ENCODE measurements at regions not wholly inside any gene's neighbourhood (a gene's known extent, or its start where the extent isn't known, plus 50 kb on each side); places are given as distances from the start of the nearest gene placed in this dataset.

DNA sequence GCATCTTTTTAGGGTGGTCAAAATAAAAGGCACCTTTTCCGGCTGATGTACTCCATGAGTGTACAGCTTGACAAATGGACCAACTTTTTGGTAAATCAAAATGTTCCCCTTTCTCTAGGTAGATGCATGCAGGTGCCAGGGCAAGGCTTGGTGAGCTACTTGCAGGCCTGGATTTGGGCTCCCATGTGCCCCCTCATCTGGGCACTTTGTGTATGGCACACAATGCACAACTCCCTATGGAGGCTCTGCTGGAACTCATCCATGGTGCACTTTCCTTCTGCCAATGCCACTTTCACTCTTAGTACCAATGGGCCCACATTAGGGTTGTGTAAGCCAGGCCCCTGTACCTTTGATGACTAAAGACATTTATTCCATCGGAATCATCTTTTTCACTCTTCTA is 300.8 kb downstream of the SDHAF3 start:
- Histone ChIP-seq H4K20me1 (ENCODE audit: control insufficient read depth, insufficient read depth) (no peaks in the 10 kb centered on the region), H3K4me1 (ENCODE audit: control insufficient read depth, insufficient read depth, low read length) (no peaks in the 10 kb centered on the region), H3K79me2 (ENCODE audit: control insufficient read depth, insufficient read depth, low read length) (no peaks in the 10 kb centered on the region), H2AFZ (ENCODE audit: control insufficient read depth, low read depth, low read length) (no peak overlapping the region), H3K27me3 (replicated peaks in 1 of 2; ENCODE audit: control insufficient read depth in 2 of 2, insufficient read depth in 2 of 2, low read length in 1 of 2) (no peaks in the 10 kb centered on the region), H3K36me3 (ENCODE audit: control insufficient read depth in 2 of 2, insufficient read depth in 2 of 2, low read length in 1 of 2) (no peaks in the 10 kb centered on the region), H3K4me2 (ENCODE audit: control insufficient read depth, insufficient read depth) (no peak overlapping the region), H3K4me3 (no peak overlapping the region), H3K9me3 (replicated peaks; ENCODE audit: control insufficient read depth, insufficient read depth, low read length) (no peaks in the 10 kb centered on the region), H3K27ac (ENCODE audit: control insufficient read depth, insufficient read depth) (no peak overlapping the region), H3K9ac (ENCODE audit: control insufficient read depth, insufficient read depth, low read length) (no peak overlapping the region)
- CTCF ChIA-PET = interaction anchor here (0.9 kb wide), 1 partner anchor 270 kb away, joined by 3 read pairs; no protein-coding TSS in a partner anchor
- no TSS peak for BruUV-seq (replicated peaks)
- WGBS (ENCODE audit: insufficient coverage, insufficient replicate concordance, low lambda C conversion rate, missing lambda C conversion rate) = 64% methylated on average over 2 of the region's 2 CpGs
- DNase-seq (ENCODE audit: low read depth, low spot score) (no peak), ATAC-seq (peak; percentile 46; the same call in 2 of the 3 replicates), FAIRE-seq (no peak)
- TF ChIP-seq, protein P1, sequence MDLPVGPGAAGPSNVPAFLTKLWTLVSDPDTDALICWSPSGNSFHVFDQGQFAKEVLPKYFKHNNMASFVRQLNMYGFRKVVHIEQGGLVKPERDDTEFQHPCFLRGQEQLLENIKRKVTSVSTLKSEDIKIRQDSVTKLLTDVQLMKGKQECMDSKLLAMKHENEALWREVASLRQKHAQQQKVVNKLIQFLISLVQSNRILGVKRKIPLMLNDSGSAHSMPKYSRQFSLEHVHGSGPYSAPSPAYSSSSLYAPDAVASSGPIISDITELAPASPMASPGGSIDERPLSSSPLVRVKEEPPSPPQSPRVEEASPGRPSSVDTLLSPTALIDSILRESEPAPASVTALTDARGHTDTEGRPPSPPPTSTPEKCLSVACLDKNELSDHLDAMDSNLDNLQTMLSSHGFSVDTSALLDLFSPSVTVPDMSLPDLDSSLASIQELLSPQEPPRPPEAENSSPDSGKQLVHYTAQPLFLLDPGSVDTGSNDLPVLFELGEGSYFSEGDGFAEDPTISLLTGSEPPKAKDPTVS (IDR thresholded peaks at IDR 0.05; ENCODE audit: low read depth, low read length) = no peak
- no peak for TF ChIP-seq CBX3 (IDR thresholded peaks at IDR 0.05; ENCODE audit: borderline replicate concordance, low read depth)
- TF ChIP-seq, protein P2, sequence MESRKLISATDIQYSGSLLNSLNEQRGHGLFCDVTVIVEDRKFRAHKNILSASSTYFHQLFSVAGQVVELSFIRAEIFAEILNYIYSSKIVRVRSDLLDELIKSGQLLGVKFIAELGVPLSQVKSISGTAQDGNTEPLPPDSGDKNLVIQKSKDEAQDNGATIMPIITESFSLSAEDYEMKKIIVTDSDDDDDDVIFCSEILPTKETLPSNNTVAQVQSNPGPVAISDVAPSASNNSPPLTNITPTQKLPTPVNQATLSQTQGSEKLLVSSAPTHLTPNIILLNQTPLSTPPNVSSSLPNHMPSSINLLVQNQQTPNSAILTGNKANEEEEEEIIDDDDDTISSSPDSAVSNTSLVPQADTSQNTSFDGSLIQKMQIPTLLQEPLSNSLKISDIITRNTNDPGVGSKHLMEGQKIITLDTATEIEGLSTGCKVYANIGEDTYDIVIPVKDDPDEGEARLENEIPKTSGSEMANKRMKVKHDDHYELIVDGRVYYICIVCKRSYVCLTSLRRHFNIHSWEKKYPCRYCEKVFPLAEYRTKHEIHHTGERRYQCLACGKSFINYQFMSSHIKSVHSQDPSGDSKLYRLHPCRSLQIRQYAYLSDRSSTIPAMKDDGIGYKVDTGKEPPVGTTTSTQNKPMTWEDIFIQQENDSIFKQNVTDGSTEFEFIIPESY (IDR thresholded peaks at IDR 0.05) = no peak
- TF ChIP-seq, protein P3, sequence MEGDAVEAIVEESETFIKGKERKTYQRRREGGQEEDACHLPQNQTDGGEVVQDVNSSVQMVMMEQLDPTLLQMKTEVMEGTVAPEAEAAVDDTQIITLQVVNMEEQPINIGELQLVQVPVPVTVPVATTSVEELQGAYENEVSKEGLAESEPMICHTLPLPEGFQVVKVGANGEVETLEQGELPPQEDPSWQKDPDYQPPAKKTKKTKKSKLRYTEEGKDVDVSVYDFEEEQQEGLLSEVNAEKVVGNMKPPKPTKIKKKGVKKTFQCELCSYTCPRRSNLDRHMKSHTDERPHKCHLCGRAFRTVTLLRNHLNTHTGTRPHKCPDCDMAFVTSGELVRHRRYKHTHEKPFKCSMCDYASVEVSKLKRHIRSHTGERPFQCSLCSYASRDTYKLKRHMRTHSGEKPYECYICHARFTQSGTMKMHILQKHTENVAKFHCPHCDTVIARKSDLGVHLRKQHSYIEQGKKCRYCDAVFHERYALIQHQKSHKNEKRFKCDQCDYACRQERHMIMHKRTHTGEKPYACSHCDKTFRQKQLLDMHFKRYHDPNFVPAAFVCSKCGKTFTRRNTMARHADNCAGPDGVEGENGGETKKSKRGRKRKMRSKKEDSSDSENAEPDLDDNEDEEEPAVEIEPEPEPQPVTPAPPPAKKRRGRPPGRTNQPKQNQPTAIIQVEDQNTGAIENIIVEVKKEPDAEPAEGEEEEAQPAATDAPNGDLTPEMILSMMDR (IDR thresholded peaks at IDR 0.05 in 2 of 3, conservative IDR thresholded peaks at IDR 0.05 in 1 of 3; ENCODE audit: control insufficient read depth in 2 of 3, extremely low read depth in 1 of 3, insufficient read depth in 1 of 3, low read depth in 3 of 3, low read length in 3 of 3) = 0 out of 6 replicates have a peak, but pooled peaks of 1 of the 3 experiments have one; percentile 10
- intact Hi-C loops (cut with micrococcal nuclease; ENCODE audit: unreplicated experiment) = no loop called here
- RAD21 ChIA-PET (ENCODE audit: unreplicated experiment) = interaction anchor here (0.6 kb wide), 1 partner anchor 121 kb away, joined by 3 read pairs; no protein-coding TSS in a partner anchor
- SMC1A ChIA-PET (ENCODE audit: uncharacterized antibody, unreplicated experiment) = interaction anchor here (1.0 kb wide), 1 partner anchor 10 kb away, joined by 5 read pairs; no protein-coding TSS in a partner anchor
- POLR2A ChIA-PET = no interaction called here
- in situ Hi-C loops (cut with MboI) = no loop called here

Measured in GM12878 (cell line).